HepG2 (cell line): ENCODE measurements at regions not wholly inside any gene's neighbourhood (a gene's known extent, or its start where the extent isn't known, plus 50 kb on each side); places are given as distances from the start of the nearest gene placed in this dataset.

Experiments
- CBX2 ChIP-seq, 2 experiments: fragments of 200-600 bp in 1 of 2; sonication (generic); formaldehyde crosslinking in 1 of 2; IDR thresholded peaks; 2 replicates each; pipeline versions ENCODE4 v1.7.0 to v1.8.1; 2018 to 2022; ENCODE audit warnings: low read depth in 2 of 2, low read length in 1 of 2, mild to moderate bottlenecking in 1 of 2, missing genetic modification reagents in 1 of 2
- CTCF ChIP-seq: sonication (generic); formaldehyde crosslinking; IDR thresholded peaks from 2 replicates; pipeline ENCODE4 v1.5.0; 2020; ENCODE audit warnings: mild to moderate bottlenecking, missing genetic modification reagents, moderate library complexity
- EHMT2 ChIP-seq: fragments of 200-600 bp; sonication (generic); IDR thresholded peaks from 2 replicates; pipeline ENCODE4 v1.7.0; 2017; ENCODE audit warnings: antibody characterized with exemption, low read depth, low read length, borderline replicate concordance
- HOMEZ ChIP-seq: IDR thresholded peaks from 2 replicates; pipeline ENCODE4 v1.6.1; 2016; ENCODE audit warnings: low read depth
- NR1H2 ChIP-seq: sonication (generic); formaldehyde crosslinking; IDR thresholded peaks from 2 replicates; pipeline ENCODE4 v1.8.1; 2022; ENCODE audit warnings: low read depth, missing genetic modification reagents, borderline replicate concordance
- RXRB ChIP-seq: IDR thresholded peaks from 2 replicates; pipeline ENCODE4 v1.6.1; 2016; ENCODE audit warnings: borderline replicate concordance, missing genetic modification reagents, missing compliant biosample characterization
- SAFB2 ChIP-seq: sonication (generic); formaldehyde crosslinking; IDR thresholded peaks from 2 replicates; pipeline ENCODE4 v1.5.1; 2020; ENCODE audit warnings: missing genetic modification reagents, low read depth, mild to moderate bottlenecking, borderline replicate concordance
- ZNF24 ChIP-seq: fragments of 450-650 bp; IDR thresholded peaks from 2 replicates; pipeline ENCODE4 v1.6.1; 2017; ENCODE audit warnings: antibody characterized with exemption, mild to moderate bottlenecking
- ZNF777 ChIP-seq: sonication (generic); formaldehyde crosslinking; IDR thresholded peaks from 2 replicates; pipeline ENCODE4 v1.4.0; 2020; ENCODE audit warnings: missing genetic modification reagents

- no peak for TF ChIP-seq NR1H2 (CRISPR knock-in tag)
- no peak for TF ChIP-seq ZNF24
- no peak for TF ChIP-seq SAFB2 (CRISPR knock-in tag)
- no peak for TF ChIP-seq RXRB (CRISPR knock-in tag)
- no peak for TF ChIP-seq CBX2 (IDR thresholded peaks at IDR 0.05; ENCODE audit: low read depth, low read length)
- TF ChIP-seq CBX2 (CRISPR knock-in tag; IDR thresholded peaks at IDR 0.05; ENCODE audit: low read depth): no peak
- TF ChIP-seq CTCF: no peak
- no peak for TF ChIP-seq EHMT2
- TF ChIP-seq ZNF777 (CRISPR knock-in tag): no peak
- no peak for TF ChIP-seq HOMEZ (CRISPR knock-in tag)
Measured at GRCh38 chr2:117271631-117272030, 542.9 kb upstream of the DDX18 start.
